WI38 (cell line): ENCODE measurements at regions not wholly inside any gene's neighbourhood (a gene's known extent, or its start where the extent isn't known, plus 50 kb on each side); places are given as distances from the start of the nearest gene placed in this dataset.
A peak's percentile ranks its signal among the peaks of the same experiment; 100 is the strongest.

Experiments used
- H3K4me3 ChIP-seq: 2 replicates; pipeline ENCODE4 v1.5.1; 2011; ENCODE audit warnings: low read depth, mild to moderate bottlenecking, control low read depth, low read length
- TF ChIP-seq, protein P1 (sequence below): IDR thresholded peaks from 2 replicates; pipeline ENCODE4 v1.5.1; 2012; ENCODE audit warnings: low read depth, mild to moderate bottlenecking, control low read depth, low read length

DNA sequence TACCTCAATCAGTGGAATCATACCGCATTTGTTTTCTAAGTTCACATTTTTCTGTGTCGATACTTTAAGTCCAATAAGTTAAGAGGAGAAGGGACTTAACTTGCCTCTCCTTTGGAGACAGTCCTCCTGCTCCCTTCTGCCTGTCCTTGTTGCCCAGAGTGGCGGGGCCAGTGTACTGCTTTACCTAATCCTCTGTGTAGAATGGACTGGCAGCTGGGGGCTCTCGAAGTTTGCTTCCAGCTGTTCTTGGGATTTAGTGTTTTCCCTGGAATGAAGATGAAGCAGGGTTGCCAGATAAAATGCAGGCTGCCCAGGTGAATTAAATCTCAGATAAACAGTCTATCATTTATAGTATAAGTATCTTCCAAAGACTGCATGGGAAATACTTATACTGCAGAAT, 287.6 kb upstream of the C2CD4B start:
- TF ChIP-seq, protein P1, sequence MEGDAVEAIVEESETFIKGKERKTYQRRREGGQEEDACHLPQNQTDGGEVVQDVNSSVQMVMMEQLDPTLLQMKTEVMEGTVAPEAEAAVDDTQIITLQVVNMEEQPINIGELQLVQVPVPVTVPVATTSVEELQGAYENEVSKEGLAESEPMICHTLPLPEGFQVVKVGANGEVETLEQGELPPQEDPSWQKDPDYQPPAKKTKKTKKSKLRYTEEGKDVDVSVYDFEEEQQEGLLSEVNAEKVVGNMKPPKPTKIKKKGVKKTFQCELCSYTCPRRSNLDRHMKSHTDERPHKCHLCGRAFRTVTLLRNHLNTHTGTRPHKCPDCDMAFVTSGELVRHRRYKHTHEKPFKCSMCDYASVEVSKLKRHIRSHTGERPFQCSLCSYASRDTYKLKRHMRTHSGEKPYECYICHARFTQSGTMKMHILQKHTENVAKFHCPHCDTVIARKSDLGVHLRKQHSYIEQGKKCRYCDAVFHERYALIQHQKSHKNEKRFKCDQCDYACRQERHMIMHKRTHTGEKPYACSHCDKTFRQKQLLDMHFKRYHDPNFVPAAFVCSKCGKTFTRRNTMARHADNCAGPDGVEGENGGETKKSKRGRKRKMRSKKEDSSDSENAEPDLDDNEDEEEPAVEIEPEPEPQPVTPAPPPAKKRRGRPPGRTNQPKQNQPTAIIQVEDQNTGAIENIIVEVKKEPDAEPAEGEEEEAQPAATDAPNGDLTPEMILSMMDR: no peak
- H3K4me3 ChIP-seq: no peak overlapping the region

DNA sequence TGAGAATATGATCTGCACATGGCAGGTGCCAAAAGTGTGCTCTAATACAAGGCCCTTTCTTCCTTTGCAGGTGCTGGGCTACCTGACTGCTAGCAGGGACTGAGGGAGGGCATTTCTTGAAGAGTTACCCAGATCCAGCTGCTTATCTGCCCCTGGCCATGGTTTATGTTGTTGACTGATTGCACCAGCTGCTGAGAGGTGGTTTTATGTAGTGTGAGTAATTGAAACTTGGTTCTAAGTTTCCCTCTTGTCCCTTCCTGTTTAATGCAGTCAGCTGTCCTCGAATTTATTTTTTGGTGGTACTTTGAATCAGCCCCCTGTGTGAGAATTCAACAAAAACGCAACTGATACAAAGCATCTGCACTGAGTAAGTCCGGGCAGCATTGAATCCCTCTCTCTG, 288.3 kb upstream of the C2CD4B start:
- TF ChIP-seq, protein P1: no peak
- H3K4me3 ChIP-seq: peak overlapping the region; percentile 47

DNA sequence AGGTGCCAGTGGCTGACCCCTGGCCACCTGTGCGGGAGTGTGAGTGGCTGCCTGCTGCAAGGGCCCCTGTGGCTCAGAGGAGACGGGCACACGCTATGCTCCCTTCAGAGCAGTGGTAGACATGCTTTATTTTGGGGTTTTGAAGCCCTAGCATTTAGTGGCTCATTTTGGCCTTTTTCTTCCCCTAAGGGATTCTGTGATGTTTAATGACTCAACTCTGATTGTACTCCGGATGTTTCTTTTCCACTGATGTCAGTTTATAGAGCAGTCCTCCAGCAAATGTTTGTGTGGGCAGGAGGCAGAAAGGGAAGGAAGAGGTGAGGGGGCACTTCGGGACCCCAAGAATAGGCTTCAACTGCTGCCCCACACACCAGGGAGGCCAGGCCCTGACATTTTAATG, 288.9 kb upstream of the C2CD4B start:
- H3K4me3 ChIP-seq: peak overlapping the region; percentile 47
- TF ChIP-seq, protein P1: no peak

DNA sequence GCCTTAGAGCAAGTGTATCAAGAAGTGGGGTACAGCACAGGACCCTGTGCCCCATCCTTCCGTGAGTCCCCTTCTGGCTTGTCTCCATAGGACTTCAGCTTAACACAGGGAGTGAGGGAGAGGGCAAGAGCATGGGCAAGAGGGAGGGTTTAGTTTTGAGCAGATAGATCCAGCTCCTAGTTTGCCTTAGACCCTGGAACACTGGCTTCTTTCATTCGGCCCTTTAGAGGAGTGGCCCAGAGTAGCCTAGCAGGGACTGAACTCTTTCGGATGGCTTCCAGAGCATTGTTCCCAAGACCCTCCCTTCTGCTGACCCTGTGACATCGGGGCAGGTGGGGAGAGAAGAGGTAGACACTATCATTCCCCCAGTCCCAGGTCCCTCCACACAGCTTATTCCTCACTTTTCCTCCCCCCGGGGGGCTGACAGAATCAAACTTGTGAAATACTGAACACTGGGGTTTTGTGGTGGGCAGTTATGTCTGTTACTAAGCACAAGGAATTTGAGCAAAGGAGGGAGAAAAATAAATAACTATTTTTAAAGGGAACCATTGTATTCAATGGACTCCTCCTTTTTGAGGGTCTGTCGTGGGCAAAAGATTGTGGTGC, 289.6 kb upstream of the C2CD4B start:
- TF ChIP-seq, protein P1: no peak
- H3K4me3 ChIP-seq: 0 out of 2 replicates have a peak overlapping the region, but pooled peaks have one; percentile 1

DNA sequence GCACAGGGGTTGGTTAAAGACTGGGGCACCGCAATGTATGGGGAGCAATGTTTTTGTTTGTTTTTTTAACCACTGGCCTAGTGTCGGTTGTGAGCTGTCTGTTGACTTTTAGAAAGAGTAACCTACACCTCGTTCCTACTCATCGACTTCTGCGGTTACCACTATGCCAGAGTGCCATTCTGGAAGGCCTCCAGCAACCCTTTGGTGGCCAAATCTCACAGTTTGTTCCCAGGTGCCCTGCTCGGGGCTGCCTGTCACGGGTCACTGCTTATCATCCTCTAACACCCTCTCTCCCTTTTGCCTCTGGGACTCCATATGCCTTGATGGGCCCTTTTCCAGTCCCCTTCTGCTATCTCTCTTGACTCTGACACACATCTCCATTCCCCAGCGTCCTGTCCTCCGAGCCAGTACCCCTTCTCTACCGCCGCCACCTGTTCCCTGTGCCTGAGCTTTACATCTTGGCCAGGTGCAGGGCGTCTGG, 290.4 kb upstream of the C2CD4B start:
- TF ChIP-seq, protein P1: no peak

DNA sequence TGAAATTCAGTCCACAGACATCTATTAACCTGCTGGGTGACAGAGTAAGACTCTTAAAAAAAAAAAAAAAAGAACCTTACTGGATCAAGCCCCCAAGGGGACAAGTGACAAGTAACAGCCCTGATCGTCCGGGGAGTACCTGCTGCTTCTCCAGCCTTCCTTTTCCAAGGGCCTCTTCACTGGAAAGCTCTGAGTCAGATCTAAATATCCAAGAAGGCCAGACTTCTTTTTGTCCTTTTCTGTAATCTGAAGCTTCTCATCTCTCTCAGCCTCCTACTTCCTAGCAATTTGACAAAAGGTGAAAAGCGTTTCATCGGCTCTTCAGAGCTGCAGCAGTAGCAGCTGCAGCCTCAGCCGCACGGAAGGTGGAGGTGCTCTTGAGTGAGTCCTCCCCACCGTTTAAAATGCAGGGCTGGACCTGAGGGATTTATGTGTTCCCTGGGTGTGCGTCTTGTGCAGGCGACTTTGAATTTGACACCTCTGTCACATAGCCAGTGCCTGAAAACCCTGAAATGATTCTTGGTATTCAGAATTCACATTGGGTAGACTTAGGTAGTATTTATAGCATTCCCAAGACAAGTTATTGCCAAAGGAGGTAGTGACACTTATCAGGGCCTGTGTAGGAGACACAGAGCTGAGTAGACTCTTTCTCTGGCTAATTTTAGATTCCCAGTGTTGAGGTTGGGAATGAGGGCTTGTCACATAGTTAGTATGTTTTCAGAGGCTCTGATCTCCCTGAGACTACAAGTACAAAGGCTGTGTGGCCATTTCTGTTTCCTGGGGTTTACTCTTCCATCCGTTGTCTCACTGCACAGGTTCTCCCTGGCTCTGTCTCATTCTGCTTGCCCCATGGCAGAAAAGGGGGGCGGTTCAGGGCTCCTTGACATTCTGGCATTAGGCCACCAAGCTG, 291.2 kb upstream of the C2CD4B start:
- TF ChIP-seq, protein P1: no peak
- H3K4me3 ChIP-seq: no peak overlapping the region

More for the DNA sequence above, 290.4 kb upstream of the C2CD4B start:
- no peak overlapping the region for H3K4me3 ChIP-seq

DNA sequence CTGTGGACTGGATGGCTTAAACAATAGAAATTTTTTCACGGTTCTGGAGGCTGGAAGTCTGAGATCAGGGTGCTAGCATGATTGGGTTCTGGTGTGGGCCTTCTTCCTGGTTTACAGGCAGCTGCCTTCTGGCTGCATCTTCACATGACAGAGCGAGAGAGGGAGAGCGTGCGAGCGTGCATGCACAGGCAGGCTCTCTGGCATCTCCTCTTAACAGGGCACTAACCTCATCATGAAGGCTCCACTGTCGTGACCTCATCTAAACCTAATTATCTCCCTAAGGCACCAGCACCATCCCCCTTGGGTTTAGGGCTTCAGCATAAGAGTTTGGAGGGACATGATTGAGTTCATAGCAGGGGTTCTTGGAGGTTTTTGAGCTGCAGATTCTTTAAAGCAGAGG, 292.0 kb upstream of the C2CD4B start:
- TF ChIP-seq, protein P1: no peak
- H3K4me3 ChIP-seq: no peak overlapping the region
